ENCODE measurements at regions not wholly inside any gene's neighbourhood (a gene's known extent, or its start where the extent isn't known, plus 50 kb on each side); places are given as distances from the start of the nearest gene placed in this dataset.

GRCh38 chr4:18816228-18816895, 794.8 kb upstream of the LCORL start:
- WGBS, 5 donors = 84 to 93% (median 89%) methylated on average over 4 of the region's 4 CpGs
- no peak for DNase-seq
- peaks cover 0 to 5% (median 0%) of the 10 kb centered on the region in 4 donors for H3K4me1 ChIP-seq
- H3K27ac ChIP-seq = no peak overlapping the region
- intact Hi-C loops (cut with DNase I; ENCODE audit: low total_unique reads) = no loop called here
- no peaks in the 10 kb centered on the region for H3K36me3 ChIP-seq
- TF ChIP-seq POLR2A (IDR thresholded peaks at IDR 0.05) = no peak
- TF ChIP-seq, protein P1, sequence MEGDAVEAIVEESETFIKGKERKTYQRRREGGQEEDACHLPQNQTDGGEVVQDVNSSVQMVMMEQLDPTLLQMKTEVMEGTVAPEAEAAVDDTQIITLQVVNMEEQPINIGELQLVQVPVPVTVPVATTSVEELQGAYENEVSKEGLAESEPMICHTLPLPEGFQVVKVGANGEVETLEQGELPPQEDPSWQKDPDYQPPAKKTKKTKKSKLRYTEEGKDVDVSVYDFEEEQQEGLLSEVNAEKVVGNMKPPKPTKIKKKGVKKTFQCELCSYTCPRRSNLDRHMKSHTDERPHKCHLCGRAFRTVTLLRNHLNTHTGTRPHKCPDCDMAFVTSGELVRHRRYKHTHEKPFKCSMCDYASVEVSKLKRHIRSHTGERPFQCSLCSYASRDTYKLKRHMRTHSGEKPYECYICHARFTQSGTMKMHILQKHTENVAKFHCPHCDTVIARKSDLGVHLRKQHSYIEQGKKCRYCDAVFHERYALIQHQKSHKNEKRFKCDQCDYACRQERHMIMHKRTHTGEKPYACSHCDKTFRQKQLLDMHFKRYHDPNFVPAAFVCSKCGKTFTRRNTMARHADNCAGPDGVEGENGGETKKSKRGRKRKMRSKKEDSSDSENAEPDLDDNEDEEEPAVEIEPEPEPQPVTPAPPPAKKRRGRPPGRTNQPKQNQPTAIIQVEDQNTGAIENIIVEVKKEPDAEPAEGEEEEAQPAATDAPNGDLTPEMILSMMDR (IDR thresholded peaks at IDR 0.05) = no peak
- no peak for TF ChIP-seq POLR2AphosphoS5 (IDR thresholded peaks at IDR 0.05)
- TF ChIP-seq EP300 (IDR thresholded peaks at IDR 0.05) = no peak
- H3K27me3 ChIP-seq = no peaks in the 10 kb centered on the region
- H3K4me3 ChIP-seq = no peak overlapping the region
- no peaks in the 10 kb centered on the region for H3K9me3 ChIP-seq

GRCh38 chr4:18815779-18816173, 794.2 kb upstream of the LCORL start:
- intact Hi-C loops (cut with DNase I; ENCODE audit: low total_unique reads) = no loop called here
- H3K27me3 ChIP-seq = no peaks in the 10 kb centered on the region
- no peaks in the 10 kb centered on the region for H3K9me3 ChIP-seq
- 77 to 94% (median 93%) methylated on average over 3 of the region's 3 CpGs for WGBS, 5 donors
- H3K4me1 ChIP-seq = peaks cover 0 to 5% (median 0%) of the 10 kb centered on the region in 4 donors
- TF ChIP-seq, protein P1 (IDR thresholded peaks at IDR 0.05) = no peak
- no peak for DNase-seq
- H3K4me3 ChIP-seq = no peak overlapping the region
- no peaks in the 10 kb centered on the region for H3K36me3 ChIP-seq
- no peak overlapping the region for H3K27ac ChIP-seq

GRCh38 chr4:18815081-18815778, 793.7 kb upstream of the LCORL start:
- no peak for TF ChIP-seq POLR2AphosphoS5 (IDR thresholded peaks at IDR 0.05)
- no peak for TF ChIP-seq EP300 (IDR thresholded peaks at IDR 0.05)
- no peak for TF ChIP-seq POLR2A (IDR thresholded peaks at IDR 0.05)
- TF ChIP-seq, protein P1 (IDR thresholded peaks at IDR 0.05) = no peak
- H3K36me3 ChIP-seq = no peaks in the 10 kb centered on the region
- no peak for DNase-seq
- no peaks in the 10 kb centered on the region for H3K9me3 ChIP-seq
- H3K27ac ChIP-seq = no peak overlapping the region
- no peaks in the 10 kb centered on the region for H3K27me3 ChIP-seq
- H3K4me1 ChIP-seq = peaks cover 0 to 5% (median 0%) of the 10 kb centered on the region in 4 donors
- WGBS, 5 donors = 63 to 88% (median 82%) methylated on average over 2 to 3 of the region's 3 CpGs
- no peak overlapping the region for H3K4me3 ChIP-seq
- intact Hi-C loops (cut with DNase I; ENCODE audit: low total_unique reads) = no loop called here

DNA sequence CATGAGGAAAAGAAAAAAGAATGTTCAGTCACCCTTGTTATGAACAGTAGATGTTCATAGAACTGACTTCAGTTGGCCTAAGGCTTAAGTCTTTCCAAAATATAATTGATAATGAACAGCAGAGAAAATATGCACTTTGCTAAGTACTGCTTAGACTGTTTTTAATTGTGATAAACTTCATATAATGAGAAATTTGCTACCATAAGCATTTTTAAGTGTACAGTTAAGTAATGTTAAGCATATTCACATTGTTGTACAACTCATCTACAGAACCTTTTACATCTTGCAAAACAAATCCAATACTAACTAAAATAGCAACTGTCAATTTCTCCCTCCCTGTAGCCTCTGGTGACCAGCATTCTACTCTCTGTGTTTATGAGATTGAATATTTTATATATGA, 792.2 kb upstream of the LCORL start:
- TF ChIP-seq EP300 (IDR thresholded peaks at IDR 0.05) (no peak), POLR2A (IDR thresholded peaks at IDR 0.05) (no peak), POLR2AphosphoS5 (IDR thresholded peaks at IDR 0.05) (no peak)
- TF ChIP-seq, protein P1 (IDR thresholded peaks at IDR 0.05) = no peak
- no peaks in the 10 kb centered on the region for H3K27me3 ChIP-seq
- DNase-seq = no peak
- H3K36me3 ChIP-seq = no peaks in the 10 kb centered on the region
- no peak overlapping the region for H3K4me3 ChIP-seq
- peaks cover 0 to 5% (median 0%) of the 10 kb centered on the region in 4 donors for H3K4me1 ChIP-seq
- no peaks in the 10 kb centered on the region for H3K9me3 ChIP-seq
- H3K27ac ChIP-seq = no peak overlapping the region
- intact Hi-C loops (cut with DNase I; ENCODE audit: low total_unique reads) = no loop called here
